LNCAP (cell line): ENCODE measurements at regions not wholly inside any gene's neighbourhood (a gene's known extent, or its start where the extent isn't known, plus 50 kb on each side); places are given as distances from the start of the nearest gene placed in this dataset.

ENCODE experiments used
- CTCF ChIP-seq: fragments of 450-650 bp; IDR thresholded peaks from 2 replicates; pipeline ENCODE4 v1.5.1; 2017; ENCODE audit warnings: mild to moderate bottlenecking

DNA sequence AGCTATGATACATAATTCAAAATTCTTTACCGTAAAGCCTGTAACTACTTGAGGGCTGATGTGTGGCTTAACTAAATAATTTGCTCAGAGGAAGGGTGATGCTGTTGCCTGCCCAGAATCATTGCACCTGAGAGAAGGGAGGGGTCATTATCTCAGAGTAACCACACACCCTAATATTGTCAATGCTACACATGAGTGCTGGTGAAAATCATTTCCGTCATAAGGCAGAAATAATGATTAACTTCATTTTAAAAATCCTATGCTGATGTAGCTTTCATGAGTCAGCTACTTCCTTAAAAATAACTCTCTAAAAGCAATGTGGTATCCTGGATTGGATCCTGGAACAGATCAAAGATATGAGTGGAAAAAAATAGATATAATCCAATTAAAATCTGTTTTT, 146.4 kb upstream of the FAM83B start:
- TF ChIP-seq CTCF: no peak

DNA sequence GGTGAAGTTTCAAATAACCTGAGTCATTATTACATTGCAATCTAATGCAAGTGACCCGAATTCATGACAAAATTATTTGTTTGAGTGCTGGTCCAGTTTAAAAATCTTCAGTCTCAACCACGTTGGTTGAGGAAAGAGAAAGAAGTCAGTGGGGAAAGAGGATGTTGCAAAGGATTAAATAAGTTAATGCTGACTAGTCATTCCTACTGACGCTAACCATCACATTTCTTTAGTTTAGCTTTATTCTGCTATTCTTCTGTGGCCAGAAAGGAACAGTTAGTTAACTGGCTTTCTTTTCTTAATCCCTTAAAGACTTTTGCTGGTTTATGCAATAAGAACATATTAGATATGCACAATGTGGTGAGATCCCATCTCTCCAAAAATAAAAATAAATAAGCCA, 143.8 kb upstream of the FAM83B start:
- no peak for TF ChIP-seq CTCF

GRCh38 chr6:54706391-54706790, 140.2 kb upstream of the FAM83B start:
- TF ChIP-seq CTCF: no peak

DNA sequence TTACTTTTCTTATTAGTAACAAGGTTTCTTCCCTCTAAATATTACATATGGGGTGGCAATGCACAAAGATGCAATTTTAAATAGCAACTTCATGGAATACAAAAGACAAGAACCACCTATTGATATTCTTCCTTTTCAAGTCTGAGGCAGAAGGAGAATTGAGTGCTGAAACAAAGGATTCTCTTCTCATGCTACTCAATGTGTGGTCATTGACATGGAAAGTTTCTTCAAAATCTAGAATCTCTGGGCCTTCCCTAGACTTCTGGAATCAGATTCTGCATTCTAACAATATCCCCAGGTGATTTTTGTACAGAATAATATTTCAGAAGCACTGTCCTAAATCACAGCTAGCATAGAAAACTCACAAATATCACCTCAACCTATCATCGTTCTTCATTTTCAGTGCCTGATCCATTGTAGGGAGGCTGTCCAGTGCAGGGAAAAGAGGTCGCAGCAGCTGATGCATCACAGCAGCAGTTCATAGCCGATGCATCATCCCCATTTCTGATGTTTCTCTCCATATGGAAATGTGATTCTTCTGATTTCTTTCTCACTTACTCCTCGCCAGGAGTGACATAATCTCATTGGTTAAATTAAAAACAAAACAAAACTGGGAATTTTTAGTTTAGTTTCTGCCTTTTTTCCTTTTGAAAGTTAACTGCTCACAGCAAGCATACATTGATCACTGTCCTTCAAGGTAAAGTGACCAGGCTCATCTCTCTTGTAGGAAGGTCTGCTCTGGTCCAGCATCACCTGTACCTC, 139.5 kb upstream of the FAM83B start:
- no peak for TF ChIP-seq CTCF

DNA sequence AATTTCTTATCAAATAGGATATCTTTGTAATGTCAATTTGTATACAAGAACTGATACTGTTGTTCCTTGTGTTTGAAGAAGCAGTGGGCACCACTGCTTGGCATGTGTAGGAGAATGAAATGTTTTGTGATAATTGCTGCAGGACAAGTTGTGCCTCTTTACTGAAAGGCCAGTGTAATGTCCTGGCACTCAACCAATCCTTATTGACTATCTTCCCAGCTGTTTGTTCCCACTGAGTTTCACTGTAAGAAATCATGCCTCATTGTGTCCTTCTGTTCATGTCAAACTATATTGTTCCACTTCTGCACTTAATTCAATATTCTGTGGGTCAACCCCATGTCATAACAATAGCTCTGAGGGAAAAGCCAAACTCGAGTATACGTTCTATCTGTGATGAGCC, 136.1 kb upstream of the FAM83B start:
- TF ChIP-seq CTCF: no peak

DNA sequence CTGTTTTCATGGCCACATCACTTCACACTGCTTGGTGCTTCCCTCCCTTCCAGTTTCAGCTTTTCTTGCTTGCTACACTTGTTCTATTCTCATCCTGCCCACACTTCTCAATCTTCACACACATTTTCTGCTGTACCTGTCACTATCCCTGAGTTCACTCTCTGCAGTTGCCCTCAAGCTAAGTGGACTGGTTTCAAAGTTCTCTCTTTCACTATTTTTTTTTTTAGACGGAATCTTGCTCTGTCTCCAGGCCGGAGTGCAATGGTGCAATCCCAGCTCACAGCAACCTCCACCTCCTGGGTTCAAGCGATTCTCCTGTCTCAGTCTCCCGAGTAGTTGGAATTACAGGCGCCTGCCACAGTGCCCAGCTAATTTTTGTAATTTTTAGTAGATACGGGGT, 130.6 kb upstream of the FAM83B start:
- TF ChIP-seq CTCF: no peak

GRCh38 chr6:54716877-54717276, 129.7 kb upstream of the FAM83B start:
- TF ChIP-seq CTCF: no peak
